HCT116 (cell line): ENCODE measurements at regions not wholly inside any gene's neighbourhood (a gene's known extent, or its start where the extent isn't known, plus 50 kb on each side); places are given as distances from the start of the nearest gene placed in this dataset.

Experiments used
- ATAC-seq: fragments of 200-7000 bp; cut with Tn5 transposase; 2 replicates; pipeline ENCODE4 v1.9.1; 2020; ENCODE audit warnings: mild to moderate bottlenecking, moderate library complexity
- BruUV-seq: library from RNA; stranded (reverse); fragments of 400-500 nt; replicated peaks from 2 replicates; lab custom pipeline; 2021; lab: Mats Ljungman, UMichigan
- CTCF ChIA-PET: fragments of 300-600 bp; sonication (Branson Sonifier 250); formaldehyde crosslinking; loops from one replicate; lab custom pipeline; 2021; ENCODE audit warnings: antibody characterized with exemption; lab: Charles Lee
- POLR2A ChIA-PET: fragments of 300-600, 350-600 bp; sonication (Branson Sonifier 250); formaldehyde crosslinking; loops from one replicate; lab custom pipeline; 2021; ENCODE audit warnings: antibody characterized with exemption; lab: Charles Lee
- RAD21 ChIA-PET, 2 experiments: fragments of 300-600 bp; sonication (Branson Sonifier 250); formaldehyde crosslinking; loops; one replicate each; lab custom pipeline; 2023; ENCODE audit warnings: low total read pairs in 2 of 2; ENCODE audit not compliant: uncharacterized antibody in 2 of 2, unreplicated experiment in 2 of 2, low non-redundant PET in 1 of 2; lab: Charles Lee
- DNase-seq: peaks from one replicate; pipeline ENCODE4 v3.0.0-alpha.2; 2010; ENCODE audit warnings: low read depth, low spot score
- H2AFZ ChIP-seq: fragments of 200-600 bp; shearing (Covaris generic), sonication (generic); 2 replicates; pipeline ENCODE4 v1.6.1; 2017; ENCODE audit warnings: low read depth, mixed run types, mixed read lengths, antibody characterized with exemption, low read length; ENCODE audit not compliant: poor library complexity, severe bottlenecking
- H3K27ac ChIP-seq: 2 replicates; pipeline ENCODE4 v1.5.1; 2012; ENCODE audit warnings: low read depth, low read length
- H3K27me3 ChIP-seq: fragments of 200-600 bp; sonication (generic); 2 replicates; pipeline ENCODE4 v1.6.1; 2016; ENCODE audit warnings: mixed run types, low read length, mixed read lengths; ENCODE audit not compliant: insufficient read depth
- H3K36me3 ChIP-seq, 2 experiments: fragments of 200-500 bp in 1 of 2; fragments of 200-600 bp in 1 of 2; sonication (Bioruptor generic) in 1 of 2; sonication (generic) in 1 of 2; 2 replicates each; pipeline versions ENCODE4 v1.5.1 to v1.6.1; 2014 to 2016; ENCODE audit warnings: low read length in 2 of 2, inconsistent platforms in 1 of 2, mixed read lengths in 1 of 2, mixed run types in 1 of 2; ENCODE audit not compliant: insufficient read depth in 2 of 2, control insufficient read depth in 1 of 2
- H3K4me1 ChIP-seq, 2 experiments: fragments of 200-600 bp in 1 of 2; sonication (generic) in 1 of 2; 2 replicates each; pipeline versions ENCODE4 v1.5.1 to v1.6.1; 2012 to 2017; ENCODE audit warnings: low read length in 2 of 2, inconsistent platforms in 1 of 2, mild to moderate bottlenecking in 1 of 2, mixed read lengths in 1 of 2, mixed run types in 1 of 2, moderate library complexity in 1 of 2; ENCODE audit not compliant: insufficient read depth in 2 of 2, control insufficient read depth in 1 of 2
- H3K4me2 ChIP-seq: fragments of 200-600 bp; sonication (generic); 2 replicates; pipeline ENCODE4 v1.6.1; 2017; ENCODE audit warnings: mixed run types, low read length, mixed read lengths
- H3K4me3 ChIP-seq, 2 experiments: fragments of 200-600 bp in 1 of 2; sonication (generic) in 1 of 2; replicated peaks in 1 of 2; 2 replicates each; pipeline ENCODE4 v1.5.1; 2011 to 2016; ENCODE audit warnings: low read length in 2 of 2, control low read depth in 1 of 2, low read depth in 1 of 2, mild to moderate bottlenecking in 1 of 2, mixed read lengths in 1 of 2, mixed run types in 1 of 2
- H3K79me2 ChIP-seq: fragments of 200-600 bp; sonication (generic); 2 replicates; pipeline ENCODE4 v1.6.1; 2017; ENCODE audit warnings: mild to moderate bottlenecking, mixed run types, low read length, moderate library complexity, mixed read lengths; ENCODE audit not compliant: insufficient read depth
- H3K9ac ChIP-seq: fragments of 200-600 bp; sonication (generic); 2 replicates; pipeline ENCODE4 v1.6.1; 2016; ENCODE audit warnings: low read length, mixed read lengths
- H3K9me2 ChIP-seq: fragments of 200-600 bp; sonication (generic), shearing (Covaris generic); 2 replicates; pipeline ENCODE4 v1.6.1; 2017; ENCODE audit warnings: mixed run types, mild to moderate bottlenecking, moderate library complexity; ENCODE audit not compliant: insufficient read depth
- H3K9me3 ChIP-seq, 2 experiments: fragments of 200-500 bp in 1 of 2; fragments of 200-600 bp in 1 of 2; sonication (Bioruptor generic) in 1 of 2; sonication (generic) in 1 of 2; 2 replicates each; pipeline ENCODE4 v1.6.1; 2014 to 2017; ENCODE audit warnings: low read length in 2 of 2, mixed read lengths in 2 of 2, inconsistent platforms in 1 of 2, low read depth in 1 of 2, mild to moderate bottlenecking in 1 of 2, mixed run types in 1 of 2, moderate library complexity in 1 of 2; ENCODE audit not compliant: control insufficient read depth in 1 of 2, insufficient read depth in 1 of 2
- H4K20me1 ChIP-seq: fragments of 200-600 bp; sonication (generic), shearing (Covaris generic); 2 replicates; pipeline ENCODE4 v1.6.1; 2017; ENCODE audit warnings: mixed run types, mild to moderate bottlenecking, moderate library complexity; ENCODE audit not compliant: insufficient read depth
- ATF3 ChIP-seq: IDR thresholded peaks from 2 replicates; pipeline ENCODE4 v1.6.1; 2012
- CEBPB ChIP-seq: IDR thresholded peaks from 2 replicates; pipeline ENCODE4 v1.6.1; 2012; ENCODE audit warnings: low read depth
- ELF1 ChIP-seq: IDR thresholded peaks from 2 replicates; pipeline ENCODE4 v1.6.1; 2012; ENCODE audit warnings: low read depth, borderline replicate concordance
- EZH2 ChIP-seq: fragments of 200-600 bp; sonication (generic); IDR thresholded peaks from 2 replicates; pipeline ENCODE4 v1.6.1; 2017; ENCODE audit warnings: antibody characterized with exemption, mixed run types
- JUND ChIP-seq: IDR thresholded peaks from 2 replicates; pipeline ENCODE4 v1.6.1; 2012
- POLR2A ChIP-seq: IDR thresholded peaks from 2 replicates; pipeline ENCODE4 v1.7.0; 2011; ENCODE audit warnings: borderline replicate concordance; ENCODE audit not compliant: insufficient read depth, insufficient read length; ENCODE audit errors: extremely low read depth
- POLR2AphosphoS5 ChIP-seq: IDR thresholded peaks from 2 replicates; pipeline ENCODE4 v1.6.1; 2011; ENCODE audit warnings: mild to moderate bottlenecking, low read depth, low read length, moderate library complexity
- RAD21 ChIP-seq: IDR thresholded peaks from 2 replicates; pipeline ENCODE4 v1.6.1; 2012; ENCODE audit warnings: low read depth, mild to moderate bottlenecking
- SIN3A ChIP-seq: IDR thresholded peaks from 2 replicates; pipeline ENCODE4 v1.6.1; 2012; ENCODE audit warnings: low read depth
- SP1 ChIP-seq: IDR thresholded peaks from 2 replicates; pipeline ENCODE4 v1.6.1; 2012; ENCODE audit warnings: low read depth
- ZBTB33 ChIP-seq: IDR thresholded peaks from 2 replicates; pipeline ENCODE4 v1.6.1; 2011; ENCODE audit warnings: mild to moderate bottlenecking, low read length, moderate library complexity; ENCODE audit not compliant: insufficient replicate concordance; ENCODE audit errors: extremely low read depth
- ZNF274 ChIP-seq: fragments of 200-500 bp; sonication (Bioruptor generic); IDR thresholded peaks from 2 replicates; pipeline ENCODE4 v1.6.1; 2014; ENCODE audit warnings: mild to moderate bottlenecking, low read depth, low read length, inconsistent platforms
- intact Hi-C: fragments of 100-400 bp; cut with micrococcal nuclease; formaldehyde crosslinking; loops from 2 replicates; pipeline ENCODE4 v1.10.0; 2022
- TF ChIP-seq, protein P1 (sequence below), 3 experiments: fragments of 200-600 bp in 1 of 3; sonication (generic) in 1 of 3; IDR thresholded peaks in 2 of 3; conservative IDR thresholded peaks in 1 of 3; 2 replicates each; pipeline ENCODE4 v1.5.1; 2012 to 2017; ENCODE audit warnings: low read depth in 2 of 3, low read length in 2 of 3, antibody characterized with exemption in 1 of 3, borderline replicate concordance in 1 of 3, control low read depth in 1 of 3, mild to moderate bottlenecking in 1 of 3, mixed read lengths in 1 of 3, mixed run types in 1 of 3, moderate library complexity in 1 of 3; ENCODE audit not compliant: insufficient read depth in 1 of 3
- TF ChIP-seq, protein P2 (sequence below): IDR thresholded peaks from 2 replicates; pipeline ENCODE4 v1.6.1; 2012

- Histone ChIP-seq H3K9me3 (no peaks in the 10 kb centered on the region), H3K4me2 (no peak overlapping the region), H3K9me2 (no peaks in the 10 kb centered on the region), H3K4me1 (peaks cover 0 to 8% of the 10 kb centered on the region in 2 experiments; a peak in 1 of 4 replicates), H3K4me3 (no peak overlapping the region), H3K9ac (no peak overlapping the region), H2AFZ (no peak overlapping the region), H3K27me3 (no peaks in the 10 kb centered on the region), H3K27ac (no peak overlapping the region), H3K36me3 (no peaks in the 10 kb centered on the region), H4K20me1 (no peaks in the 10 kb centered on the region), H3K79me2 (no peaks in the 10 kb centered on the region)
- intact Hi-C loops: no loop called here
- ATAC-seq (no peak), DNase-seq (no peak)
- RAD21 ChIA-PET: no interaction called here
- TF ChIP-seq POLR2A: no peak
- no peak for TF ChIP-seq CEBPB
- TF ChIP-seq, protein P1, sequence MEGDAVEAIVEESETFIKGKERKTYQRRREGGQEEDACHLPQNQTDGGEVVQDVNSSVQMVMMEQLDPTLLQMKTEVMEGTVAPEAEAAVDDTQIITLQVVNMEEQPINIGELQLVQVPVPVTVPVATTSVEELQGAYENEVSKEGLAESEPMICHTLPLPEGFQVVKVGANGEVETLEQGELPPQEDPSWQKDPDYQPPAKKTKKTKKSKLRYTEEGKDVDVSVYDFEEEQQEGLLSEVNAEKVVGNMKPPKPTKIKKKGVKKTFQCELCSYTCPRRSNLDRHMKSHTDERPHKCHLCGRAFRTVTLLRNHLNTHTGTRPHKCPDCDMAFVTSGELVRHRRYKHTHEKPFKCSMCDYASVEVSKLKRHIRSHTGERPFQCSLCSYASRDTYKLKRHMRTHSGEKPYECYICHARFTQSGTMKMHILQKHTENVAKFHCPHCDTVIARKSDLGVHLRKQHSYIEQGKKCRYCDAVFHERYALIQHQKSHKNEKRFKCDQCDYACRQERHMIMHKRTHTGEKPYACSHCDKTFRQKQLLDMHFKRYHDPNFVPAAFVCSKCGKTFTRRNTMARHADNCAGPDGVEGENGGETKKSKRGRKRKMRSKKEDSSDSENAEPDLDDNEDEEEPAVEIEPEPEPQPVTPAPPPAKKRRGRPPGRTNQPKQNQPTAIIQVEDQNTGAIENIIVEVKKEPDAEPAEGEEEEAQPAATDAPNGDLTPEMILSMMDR (IDR thresholded peaks at IDR 0.05 in 2 of 3, conservative IDR thresholded peaks at IDR 0.05 in 1 of 3; ENCODE audit: borderline replicate concordance in 1 of 3, insufficient read depth in 1 of 3, low read depth in 2 of 3, low read length in 2 of 3): no peak
- TF ChIP-seq SIN3A: no peak
- no peak for TF ChIP-seq ELF1
- TF ChIP-seq SP1: no peak
- TF ChIP-seq POLR2AphosphoS5: no peak
- no peak for TF ChIP-seq ATF3
- no peak for TF ChIP-seq EZH2
- TF ChIP-seq JUND: no peak
- TF ChIP-seq ZBTB33: no peak
- TF ChIP-seq, protein P2, sequence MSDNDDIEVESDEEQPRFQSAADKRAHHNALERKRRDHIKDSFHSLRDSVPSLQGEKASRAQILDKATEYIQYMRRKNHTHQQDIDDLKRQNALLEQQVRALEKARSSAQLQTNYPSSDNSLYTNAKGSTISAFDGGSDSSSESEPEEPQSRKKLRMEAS: no peak
- no peak for TF ChIP-seq RAD21
- TF ChIP-seq ZNF274: no peak
- POLR2A ChIA-PET: no interaction called here
- CTCF ChIA-PET: no interaction called here
- BruUV-seq: no TSS peak
These were observed 192.8 kb downstream of the SMIM20 start for GRCh38 chr4:26106776-26107175.
